Activated CD4-positive, alpha-beta T cell treated with anti-CD3 and anti-CD28 coated beads, Interleukin-2, amount 50 U/mL, for 48 hours (primary cell): ENCODE measurements at regions not wholly inside any gene's neighbourhood (a gene's known extent, or its start where the extent isn't known, plus 50 kb on each side); places are given as distances from the start of the nearest gene placed in this dataset.
"Not testable (repeated sequence)": the region's sequence is repeated elsewhere in the genome, so short reads cannot be mapped to it uniquely, and the experiment has no call there.

Experiments used
- DNase-seq, 2 experiments: peaks; one replicate each; pipeline ENCODE4 v3.0.0-alpha.2; 2020

DNA sequence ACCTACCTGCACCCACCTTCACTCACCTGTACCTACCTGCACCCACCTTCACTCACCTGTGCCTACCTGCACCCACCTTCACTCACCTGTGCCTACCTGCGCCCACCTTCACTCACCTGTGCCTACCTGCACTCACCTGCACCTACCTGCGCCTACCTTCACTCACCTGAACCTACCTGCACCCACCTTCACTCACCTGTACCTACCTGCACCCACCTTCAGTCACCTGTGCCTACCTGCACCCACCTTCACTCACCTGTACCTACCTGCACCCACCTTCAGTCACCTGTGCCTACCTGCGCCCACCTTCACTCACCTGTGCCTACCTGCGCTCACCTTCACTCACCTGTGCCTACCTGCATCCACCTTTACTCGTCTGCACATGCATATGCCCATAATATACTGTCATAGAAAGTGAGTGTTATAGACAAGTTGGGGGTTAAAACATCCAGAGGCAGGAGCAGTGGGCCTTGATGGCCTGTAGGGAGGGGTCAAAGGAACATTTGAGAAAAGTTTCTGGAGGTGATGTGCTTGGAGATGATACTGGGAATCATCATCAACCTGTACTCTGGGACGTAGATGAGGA is 232.9 kb upstream of the ZFP64 start:
- DNase-seq, result not testable (repeated sequence)

DNA sequence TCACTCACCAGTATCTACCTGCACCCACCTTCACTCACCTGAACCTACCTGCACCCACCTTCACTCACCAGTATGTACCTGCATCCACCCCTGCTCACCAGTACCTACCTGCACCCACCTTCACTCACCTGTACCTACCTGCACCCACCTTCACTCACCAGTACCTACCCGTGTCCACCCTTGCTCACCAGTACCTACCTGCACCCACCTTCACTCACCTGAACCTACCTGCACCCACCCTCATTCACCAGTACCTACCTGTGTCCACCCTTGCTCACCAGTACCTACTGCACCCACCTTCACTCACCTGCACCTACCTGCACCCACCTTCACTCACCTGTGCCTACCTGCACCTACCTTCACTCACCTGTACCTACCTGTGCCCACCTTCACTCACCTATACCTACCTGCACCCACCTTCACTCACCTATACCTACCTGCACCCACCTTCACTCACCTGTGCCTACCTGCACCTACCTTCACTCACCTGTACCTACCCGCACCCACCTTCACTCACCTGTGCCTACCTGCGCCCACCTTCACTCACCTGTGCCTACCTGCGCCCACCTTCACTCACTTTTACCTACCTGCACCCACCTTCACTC is 232.1 kb upstream of the ZFP64 start:
- DNase-seq, result not testable (repeated sequence)

DNA sequence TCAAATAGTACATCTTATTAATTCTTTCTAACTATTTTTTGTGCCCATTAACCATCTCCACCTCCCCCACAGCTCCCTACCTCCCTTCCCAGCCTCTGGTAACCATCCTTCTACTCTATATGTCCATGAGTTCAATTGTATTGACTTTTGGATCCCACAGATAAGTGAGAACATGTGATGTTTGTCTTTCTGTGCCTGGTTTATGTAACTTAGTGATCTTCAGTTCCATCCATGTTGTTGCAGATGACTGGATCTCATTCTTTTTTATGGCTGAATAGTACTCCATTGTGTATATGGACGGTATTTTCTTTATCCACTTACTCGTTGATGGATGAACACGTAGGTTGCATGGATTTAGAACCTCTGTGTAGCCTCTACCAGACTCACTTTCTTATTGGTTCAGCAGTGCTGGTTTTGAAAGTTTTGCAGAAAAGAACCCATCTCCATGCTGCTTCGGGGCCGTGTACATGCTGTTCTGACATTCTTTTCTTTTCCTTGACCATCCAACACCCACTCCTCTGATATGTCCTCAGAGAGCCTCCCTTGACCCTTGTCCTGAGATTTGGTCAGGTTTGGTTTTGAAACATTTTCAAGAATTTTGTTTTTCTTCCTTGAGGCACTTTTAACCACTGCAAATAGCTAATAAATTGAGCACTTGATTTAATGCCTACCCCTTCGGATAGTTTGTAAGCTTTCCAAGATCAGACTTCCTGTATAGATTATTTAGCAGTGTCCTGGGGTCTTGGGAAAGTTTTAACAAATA is 231.2 kb upstream of the ZFP64 start:
- no peak for DNase-seq

DNA sequence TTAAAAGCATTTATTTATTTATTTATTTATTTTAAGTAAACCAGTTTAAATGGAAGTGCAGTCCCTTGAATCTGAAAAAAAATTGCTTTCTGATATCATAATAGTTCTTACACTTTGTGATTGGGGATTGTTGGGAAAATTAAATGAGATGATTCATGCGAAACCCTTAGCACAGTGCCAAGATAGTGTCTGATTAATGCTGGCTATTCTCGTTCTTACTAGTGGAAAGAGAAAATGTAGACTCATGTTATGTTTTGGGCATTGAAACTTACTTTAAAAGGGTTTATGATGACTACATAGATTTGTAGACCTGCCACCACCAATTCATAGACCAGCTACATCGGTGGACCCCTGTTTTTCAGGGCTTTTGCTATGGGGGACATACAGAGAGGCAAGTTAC is 229.2 kb upstream of the ZFP64 start:
- no peak for DNase-seq

DNA sequence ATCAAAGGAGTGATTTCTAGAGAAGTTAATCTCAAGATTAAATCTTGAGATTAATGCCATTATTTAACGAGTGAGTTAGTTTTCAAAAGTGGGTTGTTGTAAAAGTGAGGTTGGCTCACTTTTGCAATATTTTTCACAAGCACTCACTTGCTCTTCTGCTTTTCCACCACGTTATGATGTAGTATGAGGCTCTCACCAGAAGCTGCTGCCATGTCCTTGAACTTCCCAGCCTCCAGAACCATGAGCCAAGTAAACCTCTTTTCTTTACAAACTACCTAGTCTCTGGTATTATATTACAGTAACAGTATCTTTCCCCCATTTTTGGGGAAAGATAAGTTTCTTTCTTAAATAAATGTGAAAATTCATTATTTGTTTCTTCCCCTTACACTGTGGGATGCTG is 227.6 kb upstream of the ZFP64 start:
- DNase-seq, result no peak

DNA sequence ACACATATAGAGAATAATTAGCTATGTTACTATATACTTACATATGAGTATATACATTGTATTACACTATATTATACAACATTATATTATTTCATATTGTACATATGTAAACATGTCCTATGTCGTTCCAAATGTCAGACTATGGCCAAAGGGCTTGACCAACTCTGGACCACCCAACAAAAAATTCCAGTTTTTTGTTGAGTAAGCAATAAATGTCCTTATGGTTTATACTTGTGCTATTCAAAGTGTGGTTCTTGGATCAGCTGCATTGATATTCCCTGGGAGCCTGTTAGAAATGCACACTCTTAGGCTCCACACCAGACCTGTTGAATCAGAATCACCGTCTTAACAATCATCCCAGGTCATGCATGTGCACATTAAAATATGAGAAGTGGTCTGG is 225.4 kb upstream of the ZFP64 start:
- DNase-seq, result no peak

DNA sequence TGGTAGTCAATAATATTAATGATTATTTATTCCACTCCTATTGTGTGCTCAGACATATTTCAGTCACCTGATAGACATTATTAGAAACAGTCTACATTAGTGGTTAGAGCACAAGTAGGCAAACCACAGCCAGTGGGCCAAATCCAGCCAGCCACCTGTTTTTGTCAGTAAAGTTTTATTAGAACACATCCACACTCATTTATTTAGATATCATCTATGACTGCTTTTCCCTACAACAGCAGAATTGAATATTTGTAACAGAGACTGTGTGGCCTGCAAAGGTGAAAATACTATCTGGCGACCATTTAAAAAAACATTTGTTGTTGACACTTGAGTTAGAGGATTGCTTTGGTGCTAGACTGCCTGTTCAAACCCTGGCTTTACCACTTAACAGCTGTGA is 220.0 kb upstream of the ZFP64 start:
- DNase-seq, result no peak

DNA sequence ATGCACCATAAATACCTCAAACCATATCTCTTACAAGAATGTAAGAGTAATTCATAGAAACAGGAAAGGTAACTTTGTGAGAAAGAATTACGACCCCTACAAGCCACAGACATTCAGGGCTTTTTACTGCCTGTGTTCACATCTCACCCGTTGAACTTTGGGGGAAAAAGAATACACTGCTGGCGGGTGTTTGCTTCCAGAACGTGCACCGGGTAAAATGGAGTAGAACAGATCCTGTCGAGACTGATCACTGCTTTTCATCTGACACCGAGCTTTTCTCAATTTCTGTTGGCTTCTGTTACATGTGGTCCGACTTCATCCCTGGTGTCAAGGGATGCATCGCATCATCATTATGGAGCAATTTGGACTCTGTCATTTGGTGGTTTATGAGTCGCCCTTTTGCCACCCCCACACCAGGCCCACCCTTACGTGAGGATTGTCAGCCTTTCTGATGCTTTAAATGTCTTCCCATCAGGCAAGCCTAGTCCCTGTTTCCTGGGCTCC is 219.2 kb upstream of the ZFP64 start:
- DNase-seq, result peak; percentile 20 to 28

DNA sequence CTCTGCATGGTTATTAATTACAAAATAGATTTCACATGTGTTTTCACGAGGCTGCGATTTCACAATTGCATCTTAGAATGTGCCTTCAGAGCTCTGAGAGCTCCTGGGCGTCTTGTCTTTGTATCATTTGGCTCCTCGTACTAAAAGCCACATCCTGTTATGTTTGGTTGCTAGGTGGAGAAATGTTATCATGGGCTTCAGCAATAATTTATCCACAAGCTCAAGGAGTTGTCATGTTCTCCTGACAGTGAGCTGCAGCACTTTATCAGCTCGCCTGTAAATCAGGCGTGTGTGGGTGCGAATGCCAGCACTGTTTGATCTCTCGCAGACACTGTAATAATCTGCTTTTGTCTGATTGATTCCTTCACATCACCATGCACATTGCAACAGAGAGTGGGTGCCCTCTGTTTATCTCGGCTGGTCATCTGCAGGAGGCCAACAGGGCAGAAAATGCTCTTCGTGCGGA is 218.6 kb upstream of the ZFP64 start:
- peak; percentile 19 to 33 for DNase-seq

DNA sequence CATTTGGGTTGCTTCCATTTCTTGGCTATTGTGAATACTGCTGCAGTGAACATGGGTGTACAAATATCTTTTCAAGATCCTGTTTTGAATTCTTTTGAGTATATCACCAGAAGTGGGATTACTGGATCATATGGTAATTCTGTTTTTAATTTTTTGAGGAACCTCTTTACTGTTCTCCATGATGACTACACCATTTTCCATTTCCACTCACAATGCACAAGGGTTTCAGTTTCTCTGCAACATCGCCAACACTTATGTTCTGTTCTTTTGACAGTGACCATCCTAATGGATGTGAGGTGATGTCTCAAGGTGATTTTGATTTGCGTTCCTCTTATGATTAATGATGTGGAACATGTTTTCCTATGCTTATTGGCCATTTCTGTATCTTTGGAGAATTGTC is 214.4 kb upstream of the ZFP64 start:
- no peak for DNase-seq

DNA sequence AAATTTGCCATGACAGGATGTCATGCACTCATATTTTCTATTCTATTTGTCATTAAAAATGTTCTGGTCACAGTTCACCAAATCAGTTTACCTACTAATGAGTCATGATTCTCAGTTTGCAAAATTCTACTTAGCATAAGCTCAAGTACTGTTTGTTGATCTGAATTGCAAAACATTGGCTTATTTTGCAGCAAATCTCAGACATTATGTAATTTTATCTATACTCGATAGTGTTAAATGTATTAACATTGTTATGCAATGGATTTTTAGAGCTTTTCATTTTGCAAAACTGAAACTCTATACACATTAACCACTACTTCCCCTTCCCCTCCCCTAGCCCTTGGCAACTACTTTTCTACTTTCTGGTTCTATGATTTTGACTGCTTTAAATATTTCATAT is 213.8 kb upstream of the ZFP64 start:
- no peak for DNase-seq

DNA sequence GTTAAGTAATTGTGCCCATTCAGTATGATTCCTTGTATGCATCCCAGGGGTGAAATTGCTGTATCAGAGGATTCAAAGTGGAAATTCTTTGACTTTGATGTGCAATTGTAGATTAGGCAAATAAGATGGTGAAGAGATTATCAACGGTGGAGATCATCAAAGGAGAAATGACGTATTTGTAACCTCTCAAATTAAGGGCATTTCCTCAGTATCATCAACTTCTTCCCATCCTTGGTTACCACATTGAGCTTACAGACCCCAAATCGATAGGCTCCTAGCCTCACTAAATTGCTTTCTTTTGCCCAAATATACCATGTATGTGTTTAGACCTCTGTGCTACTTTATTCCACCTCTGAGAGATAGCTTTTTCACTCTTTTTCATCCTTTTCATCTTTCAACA is 213.1 kb upstream of the ZFP64 start:
- no peak for DNase-seq

DNA sequence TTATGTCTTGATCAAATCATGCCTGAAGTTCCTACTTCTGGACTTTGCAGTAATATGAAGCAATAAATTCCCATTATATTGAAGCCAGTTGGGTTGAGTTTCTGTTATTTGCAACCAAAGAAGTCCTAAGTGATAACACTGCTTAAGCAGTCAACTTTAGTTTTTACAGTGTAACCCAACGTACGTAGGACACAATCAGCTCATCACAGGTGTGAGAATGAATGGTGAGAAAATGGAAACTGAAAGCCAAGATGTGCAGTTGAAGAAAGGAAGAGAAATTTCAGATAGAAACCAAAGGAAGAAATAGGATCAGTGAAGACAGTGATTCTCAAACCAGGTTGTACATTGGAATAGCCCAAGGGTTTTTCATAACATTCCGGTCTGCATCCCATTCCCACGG is 211.4 kb upstream of the ZFP64 start:
- DNase-seq, result no peak

DNA sequence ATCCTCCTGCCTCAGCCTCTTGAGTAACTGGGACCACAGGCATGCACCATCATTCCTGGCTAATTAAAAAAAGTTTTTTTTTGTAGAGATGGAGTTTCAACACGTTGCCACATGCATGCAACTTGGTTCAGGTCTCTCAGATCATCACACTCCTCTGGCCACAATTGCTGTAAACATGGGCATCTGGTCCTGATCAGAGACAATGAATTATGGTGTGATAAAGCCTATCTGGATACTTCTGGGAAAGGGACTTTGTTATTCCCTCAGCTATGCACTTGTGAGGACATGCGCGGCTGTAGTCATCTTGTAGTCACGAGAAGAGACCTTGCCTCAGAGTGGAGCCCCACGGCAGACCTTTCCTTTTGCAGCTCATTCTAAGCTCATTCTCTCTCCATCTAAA is 210.9 kb upstream of the ZFP64 start:
- no peak for DNase-seq

DNA sequence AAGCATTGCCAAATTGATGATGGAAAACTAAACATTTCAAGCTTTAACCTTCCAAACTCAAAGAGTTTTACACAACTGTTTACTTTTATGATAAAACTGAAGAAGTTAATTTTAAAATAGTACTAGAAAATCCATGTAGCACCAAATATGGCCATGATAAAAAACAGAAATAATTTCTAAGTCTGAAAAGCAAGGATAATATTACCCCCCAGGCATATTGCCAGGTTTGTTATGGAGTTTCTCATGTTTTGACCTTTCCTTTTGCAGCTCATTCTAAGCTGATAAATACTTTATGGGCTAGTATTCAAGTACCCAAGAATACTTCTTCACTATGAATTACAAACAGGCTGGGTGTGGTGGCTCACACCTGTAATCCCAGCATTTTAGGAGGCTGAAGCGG is 209.9 kb upstream of the ZFP64 start:
- DNase-seq, result no peak

DNA sequence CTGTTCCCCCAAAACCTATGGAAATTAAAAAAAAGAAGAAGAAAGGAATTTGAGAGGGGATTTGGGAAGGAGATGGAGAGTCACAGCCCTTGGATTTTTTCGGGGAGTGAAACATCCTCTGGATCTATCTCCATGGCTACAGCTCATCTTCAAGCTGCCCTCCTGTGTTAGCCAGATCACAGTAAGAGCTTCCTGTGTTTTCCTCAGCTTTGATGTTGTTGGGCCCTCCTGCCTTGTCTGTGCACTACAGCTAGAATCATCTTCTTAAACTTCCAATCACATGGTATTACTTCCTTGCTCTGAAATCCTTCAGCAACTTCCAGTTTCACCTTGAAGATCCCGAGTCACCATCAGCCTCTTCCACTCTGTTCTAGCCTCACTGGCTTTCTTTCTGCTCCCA is 207.8 kb upstream of the ZFP64 start:
- DNase-seq, result no peak

DNA sequence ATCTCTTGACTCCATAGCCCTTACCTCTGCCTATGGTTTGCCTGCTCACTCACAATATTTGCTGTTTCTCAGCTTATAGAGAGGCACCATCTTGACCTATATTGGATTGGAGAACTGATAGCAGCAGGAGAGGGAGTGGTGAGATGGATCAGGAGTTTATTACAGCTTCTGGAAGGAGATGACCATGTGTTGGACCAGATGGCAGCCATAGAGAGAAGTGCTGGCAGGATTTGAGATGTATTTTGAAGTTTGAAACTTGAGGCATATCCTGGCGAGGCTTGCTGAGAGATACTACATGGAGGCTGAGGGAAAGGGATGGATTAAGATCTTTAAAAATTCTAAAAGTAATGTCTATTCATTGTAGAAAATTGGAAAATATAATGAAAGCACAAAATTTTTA is 198.0 kb upstream of the ZFP64 start:
- DNase-seq, result no peak

DNA sequence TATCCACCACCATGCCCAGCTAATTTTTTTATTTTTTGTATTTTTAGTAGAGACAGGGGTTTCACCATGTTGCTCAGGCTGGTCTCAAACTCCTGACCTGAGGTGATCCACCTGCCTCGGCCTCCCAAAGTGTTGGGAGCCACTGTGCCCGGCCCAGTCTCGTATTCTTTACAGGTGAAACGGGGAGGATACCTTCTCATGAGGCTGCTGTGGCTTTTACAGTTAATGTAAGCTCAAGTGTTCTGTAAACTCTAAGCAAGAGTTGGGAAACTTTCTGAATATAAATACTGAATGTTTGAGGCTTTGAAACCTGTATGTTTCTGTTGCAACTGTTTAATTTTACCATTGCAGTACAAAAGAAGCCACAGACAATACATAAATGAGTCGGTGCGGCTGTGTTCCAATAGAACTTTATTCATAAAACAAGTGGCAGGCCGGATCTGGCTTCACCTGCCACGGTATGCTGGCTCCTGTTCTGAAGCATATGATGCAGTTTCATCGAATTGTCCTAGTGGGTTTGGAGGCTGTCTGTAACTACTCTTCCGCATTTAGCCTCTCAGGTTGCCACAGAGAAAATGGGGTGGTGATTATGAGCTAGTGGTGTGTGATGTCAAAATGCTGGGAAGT is 192.5 kb upstream of the ZFP64 start:
- DNase-seq, result no peak

DNA sequence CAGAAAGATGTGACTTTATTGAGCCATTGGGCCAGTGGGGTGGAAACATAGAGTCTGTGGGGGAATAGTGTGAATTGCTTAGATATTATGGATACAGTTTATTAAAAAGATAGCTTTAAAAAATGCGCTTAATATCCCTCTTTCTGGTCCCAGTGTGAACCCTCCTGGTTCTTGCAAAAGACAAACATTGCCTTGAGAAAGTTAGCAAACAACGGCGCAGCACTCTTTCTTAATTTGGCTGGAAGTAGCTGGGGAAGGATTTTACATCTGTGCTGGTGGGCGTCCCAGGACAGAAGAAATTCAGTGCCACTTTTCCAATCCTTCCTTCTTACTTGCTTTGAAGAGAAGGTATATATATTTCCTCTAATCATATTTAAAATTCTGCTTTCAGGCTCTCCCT is 191.4 kb upstream of the ZFP64 start:
- no peak for DNase-seq

DNA sequence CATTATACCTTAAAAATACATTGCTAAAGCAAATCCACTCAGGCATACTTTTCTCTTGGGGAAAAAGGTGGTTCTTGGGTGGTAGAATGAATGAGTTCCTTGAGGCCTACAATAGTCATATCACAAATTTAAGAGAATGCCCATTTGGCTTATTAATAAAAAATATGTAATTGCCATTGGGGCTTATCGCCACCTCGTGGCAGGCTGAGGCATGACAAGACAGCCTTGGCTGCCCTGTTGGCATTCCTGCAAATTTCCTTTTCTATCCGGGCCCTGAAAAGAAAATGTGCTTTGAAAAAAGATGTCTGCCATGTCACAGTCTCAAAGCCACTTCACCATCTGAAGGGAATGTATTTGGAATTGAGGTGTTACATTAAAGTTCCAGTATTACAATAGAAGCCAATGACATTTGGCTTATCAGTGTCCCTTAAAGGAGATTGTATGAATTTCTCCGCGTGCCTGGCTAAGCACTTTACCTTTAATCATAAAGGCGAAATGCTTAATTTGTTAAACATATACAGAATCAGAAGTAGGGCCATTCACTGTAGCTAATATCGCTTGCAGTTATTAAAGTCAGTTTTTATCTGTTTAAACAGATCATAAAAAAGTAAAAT is 188.3 kb upstream of the ZFP64 start:
- DNase-seq, result peak; percentile 52 to 59

DNA sequence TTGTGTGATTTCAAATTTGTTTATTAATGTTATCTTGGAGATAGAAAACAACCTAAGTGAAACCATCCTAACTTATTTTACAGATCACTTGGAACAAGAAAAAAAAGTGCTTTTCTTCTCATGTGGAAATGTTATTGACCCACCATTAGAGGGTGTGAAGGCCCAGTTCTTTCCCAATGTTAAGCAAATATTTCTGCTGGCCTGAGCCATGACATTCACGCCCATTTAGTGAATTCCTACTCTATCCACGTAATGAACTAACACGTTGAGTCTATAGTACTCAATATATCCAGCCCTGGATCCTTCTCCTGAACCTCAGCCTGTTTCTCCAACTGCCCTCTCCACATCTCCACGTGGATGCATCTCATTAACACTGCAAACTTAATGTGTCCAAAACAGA is 180.6 kb upstream of the ZFP64 start:
- no peak for DNase-seq

DNA sequence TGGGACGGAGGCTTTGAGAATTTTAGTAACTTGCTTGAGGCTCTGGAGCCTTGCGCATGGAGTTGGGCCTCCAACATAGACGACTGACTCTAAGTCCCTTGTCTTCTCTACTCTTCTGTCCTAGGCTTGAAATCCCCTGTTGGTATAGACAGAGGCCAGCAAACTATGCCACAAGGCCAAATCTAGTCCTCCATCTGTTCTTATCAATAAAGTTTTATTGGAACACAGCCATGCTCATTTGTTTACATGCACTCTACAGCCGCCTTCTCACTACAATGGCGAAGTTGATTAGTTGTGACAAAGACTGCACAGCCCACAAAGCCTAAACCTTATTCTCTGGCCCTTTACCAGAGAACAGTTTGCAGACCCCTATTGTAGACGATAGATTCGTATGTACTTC is 174.1 kb upstream of the ZFP64 start:
- DNase-seq, result no peak

DNA sequence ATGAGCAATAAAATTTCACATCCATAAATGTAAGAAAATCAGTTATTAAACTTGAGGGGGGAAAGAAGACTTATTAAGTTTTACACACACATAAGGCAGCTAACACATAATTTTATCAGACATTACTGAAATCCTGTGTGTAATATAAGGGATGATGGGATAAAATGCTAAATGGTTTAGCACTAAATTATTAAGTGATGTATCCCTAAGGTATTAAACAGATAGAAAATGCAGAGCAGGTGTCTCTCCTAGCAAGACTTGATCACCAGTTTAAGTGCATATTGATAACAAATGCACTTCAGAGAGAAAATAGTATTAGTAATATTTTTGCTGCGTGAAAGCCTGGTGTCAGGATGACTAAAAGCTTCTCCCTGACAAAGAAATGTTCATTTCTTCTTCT is 172.8 kb upstream of the ZFP64 start:
- no peak for DNase-seq
